ENCODE measurements at regions not wholly inside any gene's neighbourhood (a gene's known extent, or its start where the extent isn't known, plus 50 kb on each side); places are given as distances from the start of the nearest gene placed in this dataset.

- no peak for ATAC-seq (ENCODE audit: low read depth)
- H3K9ac ChIP-seq (ENCODE audit: low read length), result no peak overlapping the region
- H3K27me3 Mint-ChIP-seq, result no peaks in the 10 kb centered on the region
- H4K20me1 ChIP-seq (ENCODE audit: control insufficient read depth, insufficient read depth, low read length, poor library complexity, severe bottlenecking), result no peaks in the 10 kb centered on the region
- H3K27me3 ChIP-seq (replicated peaks in 1 of 4; ENCODE audit: control extremely low read depth in 1 of 4, control insufficient read depth in 3 of 4, insufficient read depth in 4 of 4, low read length in 3 of 4), result no peaks in the 10 kb centered on the region
- intact Hi-C loops (cut with micrococcal nuclease), result no loop called here
- no peak for DNase-seq
- no peak overlapping the region for H3K27ac Mint-ChIP-seq
- peaks cover 0 to under 1% of the 10 kb centered on the region in 2 donors for H3K4me1 ChIP-seq (ENCODE audit: control insufficient read depth in 2 of 2, insufficient read depth in 2 of 2, low read length in 2 of 2)
- no peaks in the 10 kb centered on the region for H3K79me2 ChIP-seq (ENCODE audit: control insufficient read depth, insufficient read depth, low read length)
- no peak for TF ChIP-seq EZH2 (IDR thresholded peaks at IDR 0.05; ENCODE audit: borderline replicate concordance, insufficient read depth, low read depth, low read length, poor library complexity, severe bottlenecking)
- TF ChIP-seq CTCF (IDR thresholded peaks at IDR 0.05), result no peak
- H3K4me2 ChIP-seq (replicated peaks; ENCODE audit: low read depth, low read length, poor library complexity, severe bottlenecking), result no peak overlapping the region
- H3K9me3 Mint-ChIP-seq (ENCODE audit: insufficient read depth), result no peaks in the 10 kb centered on the region
- POLR2A ChIA-PET, result no interaction called here
- no peak overlapping the region for H2AFZ ChIP-seq (ENCODE audit: insufficient read depth, low read depth, low read length, poor library complexity, severe bottlenecking)
- H3K4me1 Mint-ChIP-seq, result no peaks in the 10 kb centered on the region
- no peak overlapping the region for H3K4me3 Mint-ChIP-seq
- WGBS (ENCODE audit: insufficient coverage), result 100% methylated on average over 1 of the region's 1 CpG
- CTCF ChIA-PET, result no interaction called here
- no peaks in the 10 kb centered on the region for H3K36me3 ChIP-seq (replicated peaks in 1 of 2; ENCODE audit: control extremely low read depth in 1 of 2, control insufficient read depth in 1 of 2, extremely low read depth in 1 of 2, insufficient read depth in 2 of 2, low read length in 1 of 2)
- H3K9me3 ChIP-seq (ENCODE audit: control extremely low read depth in 1 of 3, control insufficient read depth in 2 of 3, insufficient read depth in 1 of 3, low read length in 2 of 3), result no peaks in the 10 kb centered on the region
- H3K4me3 ChIP-seq (ENCODE audit: control extremely low read depth in 1 of 5, extremely low read depth in 1 of 5, insufficient read depth in 1 of 5, low read depth in 2 of 5, low read length in 4 of 5), result no peak overlapping the region
- no peak overlapping the region for H3K27ac ChIP-seq (ENCODE audit: low read length in 2 of 2)
These were observed 88.7 kb upstream of the TMEFF2 start for GRCh38 chr2:192283450-192283849.

- Histone ChIP-seq H4K20me1 (ENCODE audit: control insufficient read depth, insufficient read depth, low read length, poor library complexity, severe bottlenecking) (no peaks in the 10 kb centered on the region), H3K4me2 (replicated peaks; ENCODE audit: low read depth, low read length, poor library complexity, severe bottlenecking) (no peak overlapping the region), H2AFZ (ENCODE audit: insufficient read depth, low read depth, low read length, poor library complexity, severe bottlenecking) (no peak overlapping the region), H3K27me3 (replicated peaks in 1 of 4; ENCODE audit: control extremely low read depth in 1 of 4, control insufficient read depth in 3 of 4, insufficient read depth in 4 of 4, low read length in 3 of 4) (no peaks in the 10 kb centered on the region), H3K9ac (ENCODE audit: low read length) (no peak overlapping the region), H3K27ac (ENCODE audit: low read length in 2 of 2) (no peak overlapping the region), H3K4me3 (ENCODE audit: control extremely low read depth in 1 of 5, extremely low read depth in 1 of 5, insufficient read depth in 1 of 5, low read depth in 2 of 5, low read length in 4 of 5) (no peak overlapping the region), H3K9me3 (ENCODE audit: control extremely low read depth in 1 of 3, control insufficient read depth in 2 of 3, insufficient read depth in 1 of 3, low read length in 2 of 3) (no peaks in the 10 kb centered on the region), H3K36me3 (replicated peaks in 1 of 2; ENCODE audit: control extremely low read depth in 1 of 2, control insufficient read depth in 1 of 2, extremely low read depth in 1 of 2, insufficient read depth in 2 of 2, low read length in 1 of 2) (no peaks in the 10 kb centered on the region), H3K79me2 (ENCODE audit: control insufficient read depth, insufficient read depth, low read length) (no peaks in the 10 kb centered on the region), H3K4me1 (ENCODE audit: control insufficient read depth in 2 of 2, insufficient read depth in 2 of 2, low read length in 2 of 2) (peaks cover 10 to 14% of the 10 kb centered on the region in 2 donors)
- DNase-seq, result no peak
- no peak for ATAC-seq (ENCODE audit: low read depth)
- Mint-ChIP-seq H3K27me3 (no peaks in the 10 kb centered on the region), H3K4me1 (peaks cover 7% of the 10 kb centered on the region), H3K9me3 (ENCODE audit: insufficient read depth) (peaks cover 4% of the 10 kb centered on the region), H3K27ac (no peak overlapping the region), H3K4me3 (no peak overlapping the region)
- TF ChIP-seq CTCF (IDR thresholded peaks at IDR 0.05), result no peak
- TF ChIP-seq EZH2 (IDR thresholded peaks at IDR 0.05; ENCODE audit: borderline replicate concordance, insufficient read depth, low read depth, low read length, poor library complexity, severe bottlenecking), result no peak
- intact Hi-C loops (cut with micrococcal nuclease), result no loop called here
- ChIA-PET POLR2A (no interaction called here), CTCF (no interaction called here)
These were observed 84.0 kb upstream of the TMEFF2 start for GRCh38 chr2:192278701-192279100.

Measured in B cell (primary cell).